PC-9 (cell line): ENCODE measurements at regions not wholly inside any gene's neighbourhood (a gene's known extent, or its start where the extent isn't known, plus 50 kb on each side); places are given as distances from the start of the nearest gene placed in this dataset.

Experiments used
- BruUV-seq: library from RNA; stranded (reverse); fragments of 400-500 nt; replicated peaks from 2 replicates; lab custom pipeline; 2021; lab: Mats Ljungman, UMichigan
- CTCF ChIA-PET: fragments of 300-600 bp; sonication (Branson Sonifier 250); formaldehyde crosslinking; loops from one replicate; lab custom pipeline; 2022; ENCODE audit warnings: antibody characterized with exemption; lab: Charles Lee
- POLR2A ChIA-PET: fragments of 300-600 bp; sonication (Branson Sonifier 250); formaldehyde crosslinking; loops from one replicate; lab custom pipeline; 2022; ENCODE audit warnings: antibody characterized with exemption; ENCODE audit not compliant: unreplicated experiment; lab: Charles Lee
- DNase-seq, 2 experiments: peaks; one replicate each; pipeline versions ENCODE4 v3.0.0 to v3.0.0-alpha.2; 2015 to 2022; ENCODE audit warnings: mixed read lengths in 1 of 2
- H2AFZ ChIP-seq: fragments of 200-600 bp; sonication (generic); 2 replicates; pipeline ENCODE4 v1.8.1; 2017; ENCODE audit warnings: antibody characterized with exemption
- H3F3A ChIP-seq: fragments of 200-600 bp; sonication (generic); 2 replicates; pipeline ENCODE4 v1.8.1; 2017; ENCODE audit warnings: antibody characterized with exemption, mild to moderate bottlenecking, low read depth; ENCODE audit not compliant: insufficient read depth
- H3K27ac ChIP-seq: fragments of 200-600 bp; sonication (generic); 2 replicates; pipeline ENCODE4 v1.6.1; 2016; ENCODE audit warnings: mixed run types
- H3K27me3 ChIP-seq: fragments of 200-600 bp; sonication (generic); 2 replicates; pipeline ENCODE4 v1.6.1; 2016; ENCODE audit warnings: low read depth, mixed run types; ENCODE audit not compliant: insufficient read depth
- H3K36me3 ChIP-seq: fragments of 200-600 bp; sonication (generic); 2 replicates; pipeline ENCODE4 v1.6.1; 2016; ENCODE audit warnings: low read depth, mixed run types
- H3K4me1 ChIP-seq: fragments of 200-600 bp; sonication (generic); replicated peaks from 2 replicates; pipeline ENCODE4 v1.6.1; 2016; ENCODE audit warnings: mixed run types; ENCODE audit not compliant: insufficient read depth
- H3K4me2 ChIP-seq: fragments of 200-600 bp; sonication (generic); 2 replicates; pipeline ENCODE4 v1.6.1; 2017; ENCODE audit warnings: mixed run types
- H3K4me3 ChIP-seq: fragments of 200-600 bp; sonication (generic); 2 replicates; pipeline ENCODE4 v1.6.1; 2016; ENCODE audit warnings: mixed run types
- H3K79me2 ChIP-seq: fragments of 200-600 bp; sonication (generic); 2 replicates; pipeline ENCODE4 v1.6.1; 2017; ENCODE audit warnings: low read depth, mixed run types
- H3K9me2 ChIP-seq: fragments of 200-600 bp; sonication (generic); 2 replicates; pipeline ENCODE4 v1.8.1; 2017; ENCODE audit warnings: mild to moderate bottlenecking; ENCODE audit not compliant: insufficient read depth
- H3K9me3 ChIP-seq: fragments of 200-600 bp; sonication (generic); 2 replicates; pipeline ENCODE4 v1.8.1; 2016; ENCODE audit warnings: low read depth; ENCODE audit not compliant: insufficient read depth
- H4K20me1 ChIP-seq: fragments of 200-600 bp; sonication (generic); 2 replicates; pipeline ENCODE4 v1.8.1; 2017; ENCODE audit not compliant: insufficient read depth
- EZH2 ChIP-seq: fragments of 200-600 bp; sonication (generic); IDR thresholded peaks from 2 replicates; pipeline ENCODE4 v1.8.0; 2017; ENCODE audit warnings: antibody characterized with exemption, low read depth
- intact Hi-C: fragments of 100-400 bp; cut with micrococcal nuclease; formaldehyde crosslinking; loops from one replicate; pipeline ENCODE4 v1.10.0; 2022; ENCODE audit not compliant: unreplicated experiment
- TF ChIP-seq, protein P1 (sequence below): fragments of 200-600 bp; sonication (generic); conservative IDR thresholded peaks from 2 replicates; pipeline ENCODE4 v1.6.1; 2017; ENCODE audit warnings: mixed run types, antibody characterized with exemption, mild to moderate bottlenecking, moderate library complexity

DNA sequence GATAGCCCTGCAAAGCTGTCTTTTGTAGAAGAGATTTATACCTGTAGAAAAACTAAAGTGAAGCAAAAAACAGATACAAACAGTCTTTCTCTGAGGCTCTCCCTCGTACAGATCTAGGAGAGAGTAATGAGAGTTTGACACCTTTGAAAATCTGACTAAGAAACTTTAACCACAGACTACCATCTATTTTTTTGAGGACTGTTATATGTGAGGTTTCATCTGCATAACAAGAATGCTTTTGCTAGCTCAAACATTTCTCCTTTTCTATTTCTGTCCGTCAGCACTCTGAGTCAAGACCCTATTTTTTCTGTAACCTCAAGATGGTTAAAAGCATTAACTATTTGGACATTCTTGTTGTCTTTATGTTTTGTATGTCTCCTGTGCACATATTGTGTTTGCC, 193.0 kb downstream of the BTBD3 start:
- Histone ChIP-seq H3K4me2 (no peak overlapping the region), H3K4me1 (no peaks in the 10 kb centered on the region), H3K79me2 (no peaks in the 10 kb centered on the region), H4K20me1 (no peaks in the 10 kb centered on the region), H3K27ac (no peak overlapping the region), H3K36me3 (no peaks in the 10 kb centered on the region), H3K4me3 (no peak overlapping the region), H2AFZ (no peak overlapping the region), H3F3A (no peaks in the 10 kb centered on the region), H3K9me3 (no peaks in the 10 kb centered on the region), H3K27me3 (no peaks in the 10 kb centered on the region), H3K9me2 (no peaks in the 10 kb centered on the region)
- TF ChIP-seq, protein P1, sequence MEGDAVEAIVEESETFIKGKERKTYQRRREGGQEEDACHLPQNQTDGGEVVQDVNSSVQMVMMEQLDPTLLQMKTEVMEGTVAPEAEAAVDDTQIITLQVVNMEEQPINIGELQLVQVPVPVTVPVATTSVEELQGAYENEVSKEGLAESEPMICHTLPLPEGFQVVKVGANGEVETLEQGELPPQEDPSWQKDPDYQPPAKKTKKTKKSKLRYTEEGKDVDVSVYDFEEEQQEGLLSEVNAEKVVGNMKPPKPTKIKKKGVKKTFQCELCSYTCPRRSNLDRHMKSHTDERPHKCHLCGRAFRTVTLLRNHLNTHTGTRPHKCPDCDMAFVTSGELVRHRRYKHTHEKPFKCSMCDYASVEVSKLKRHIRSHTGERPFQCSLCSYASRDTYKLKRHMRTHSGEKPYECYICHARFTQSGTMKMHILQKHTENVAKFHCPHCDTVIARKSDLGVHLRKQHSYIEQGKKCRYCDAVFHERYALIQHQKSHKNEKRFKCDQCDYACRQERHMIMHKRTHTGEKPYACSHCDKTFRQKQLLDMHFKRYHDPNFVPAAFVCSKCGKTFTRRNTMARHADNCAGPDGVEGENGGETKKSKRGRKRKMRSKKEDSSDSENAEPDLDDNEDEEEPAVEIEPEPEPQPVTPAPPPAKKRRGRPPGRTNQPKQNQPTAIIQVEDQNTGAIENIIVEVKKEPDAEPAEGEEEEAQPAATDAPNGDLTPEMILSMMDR: no peak
- TF ChIP-seq EZH2: no peak
- POLR2A ChIA-PET: no interaction called here
- no TSS peak for BruUV-seq
- no peak for DNase-seq
- intact Hi-C loops: no loop called here
- CTCF ChIA-PET: no interaction called here

DNA sequence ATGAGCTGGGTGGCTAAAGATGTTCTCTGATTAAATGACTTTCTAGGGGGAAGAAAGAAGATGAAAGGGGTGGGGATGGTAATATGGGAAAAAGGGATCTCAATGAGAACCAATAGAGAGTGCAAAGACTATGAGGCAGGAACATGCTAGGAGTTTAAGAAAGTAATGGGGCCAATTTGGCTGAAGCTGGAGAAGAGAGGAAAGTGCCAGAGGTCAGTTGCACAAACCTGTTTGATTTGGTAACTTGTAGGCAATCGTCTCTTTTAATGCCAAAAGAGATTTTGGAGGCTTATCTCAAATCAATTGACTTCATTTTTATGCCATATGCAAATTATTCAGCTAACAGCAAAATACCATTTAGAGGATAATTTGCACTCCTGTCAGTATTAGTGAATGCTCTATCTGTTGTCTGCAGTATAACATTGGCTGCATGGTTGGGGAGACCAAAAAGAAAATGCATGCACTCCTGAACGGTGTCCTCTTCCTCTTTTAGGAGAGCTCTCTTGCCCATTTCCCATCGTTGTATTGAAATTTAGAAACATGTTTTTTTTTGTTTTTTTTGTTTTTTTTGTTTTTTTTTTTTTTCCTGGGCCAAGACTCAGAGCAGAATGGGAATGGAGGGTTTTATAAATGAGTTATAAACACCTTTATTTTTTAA, 193.9 kb downstream of the BTBD3 start:
- Histone ChIP-seq H3K9me3 (no peaks in the 10 kb centered on the region), H3K4me2 (no peak overlapping the region), H3K27me3 (no peaks in the 10 kb centered on the region), H3K27ac (no peak overlapping the region), H3K36me3 (no peaks in the 10 kb centered on the region), H3K79me2 (no peaks in the 10 kb centered on the region), H3K9me2 (no peaks in the 10 kb centered on the region), H3K4me1 (no peaks in the 10 kb centered on the region), H3K4me3 (no peak overlapping the region), H2AFZ (no peak overlapping the region), H3F3A (no peaks in the 10 kb centered on the region), H4K20me1 (no peaks in the 10 kb centered on the region)
- intact Hi-C loops: no loop called here
- DNase-seq: no peak
- TF ChIP-seq, protein P1: no peak
- no peak for TF ChIP-seq EZH2
- POLR2A ChIA-PET: interaction anchor here (0.7 kb wide), 1 partner anchor 283 kb away, joined by 4 read pairs; no protein-coding TSS in a partner anchor
- CTCF ChIA-PET: no interaction called here
- no TSS peak for BruUV-seq

DNA sequence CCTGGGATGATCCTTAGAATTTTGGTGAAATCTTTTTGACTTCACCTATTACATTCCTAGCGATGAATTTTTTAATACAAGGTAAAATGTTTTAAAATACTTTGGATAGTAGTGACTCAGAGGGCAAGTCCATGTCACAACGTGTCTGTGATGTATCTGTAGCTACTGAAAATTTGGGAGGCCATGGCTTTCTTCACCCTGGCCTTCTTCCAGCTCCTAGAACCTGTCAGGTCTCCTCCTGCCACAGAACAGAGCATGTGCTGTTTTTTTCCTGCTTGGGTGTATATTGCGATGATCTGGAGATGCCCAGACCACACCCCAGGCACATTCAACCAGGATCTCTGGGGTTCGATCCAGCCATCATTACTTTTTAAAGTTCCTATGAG, 194.4 kb downstream of the BTBD3 start:
- H3K79me2 ChIP-seq: no peaks in the 10 kb centered on the region
- no peaks in the 10 kb centered on the region for H3K9me3 ChIP-seq
- no peak overlapping the region for H3K4me2 ChIP-seq
- BruUV-seq: no TSS peak
- no peaks in the 10 kb centered on the region for H3K9me2 ChIP-seq
- H3K36me3 ChIP-seq: no peaks in the 10 kb centered on the region
- intact Hi-C loops: no loop called here
- no peaks in the 10 kb centered on the region for H3K27me3 ChIP-seq
- ChIA-PET CTCF (no interaction called here), POLR2A (no interaction called here)
- DNase-seq: no peak
- H4K20me1 ChIP-seq: no peaks in the 10 kb centered on the region
- no peaks in the 10 kb centered on the region for H3F3A ChIP-seq
- H3K27ac ChIP-seq: no peak overlapping the region
- H3K4me1 ChIP-seq: no peaks in the 10 kb centered on the region
- TF ChIP-seq, protein P1: no peak
- no peak for TF ChIP-seq EZH2
- H2AFZ ChIP-seq: no peak overlapping the region
- H3K4me3 ChIP-seq: no peak overlapping the region
